ENCODE measurements at regions not wholly inside any gene's neighbourhood (a gene's known extent, or its start where the extent isn't known, plus 50 kb on each side); places are given as distances from the start of the nearest gene placed in this dataset.

GRCh38 chr21:35217504-35218060 is 168.5 kb upstream of the RUNX1 start:
- Histone ChIP-seq H3K4me3 (ENCODE audit: low read length) (no peak overlapping the region), H3K9me3 (replicated peaks; ENCODE audit: control insufficient read depth, low read depth, low read length) (no peaks in the 10 kb centered on the region), H3K4me1 (ENCODE audit: control insufficient read depth, insufficient read depth, low read length) (peaks cover 11% of the 10 kb centered on the region), H3K27ac (ENCODE audit: low read length) (no peak overlapping the region), H3K27me3 (ENCODE audit: control insufficient read depth, insufficient read depth, low read length) (no peaks in the 10 kb centered on the region), H3K36me3 (ENCODE audit: control insufficient read depth, insufficient read depth, low read length) (no peaks in the 10 kb centered on the region)
- DNase-seq, result no peak
- WGBS (ENCODE audit: insufficient coverage), result 86% methylated on average over 1 of the region's 1 CpG

- H3K27me3 ChIP-seq (ENCODE audit: control insufficient read depth, insufficient read depth, low read length), result no peaks in the 10 kb centered on the region
- no peaks in the 10 kb centered on the region for H3K9me3 ChIP-seq (replicated peaks; ENCODE audit: control insufficient read depth, low read depth, low read length)
- DNase-seq, result no peak
- peaks cover 14% of the 10 kb centered on the region for H3K4me1 ChIP-seq (ENCODE audit: control insufficient read depth, insufficient read depth, low read length)
- H3K27ac ChIP-seq (ENCODE audit: low read length), result no peak overlapping the region
- H3K36me3 ChIP-seq (ENCODE audit: control insufficient read depth, insufficient read depth, low read length), result no peaks in the 10 kb centered on the region
- no CpG with 5 or more reads among the region's 1 CpG for WGBS (ENCODE audit: insufficient coverage)
- no peak overlapping the region for H3K4me3 ChIP-seq (ENCODE audit: low read length)
Observed at GRCh38 chr21:35216996-35217395, 167.9 kb upstream of the RUNX1 start.

DNA sequence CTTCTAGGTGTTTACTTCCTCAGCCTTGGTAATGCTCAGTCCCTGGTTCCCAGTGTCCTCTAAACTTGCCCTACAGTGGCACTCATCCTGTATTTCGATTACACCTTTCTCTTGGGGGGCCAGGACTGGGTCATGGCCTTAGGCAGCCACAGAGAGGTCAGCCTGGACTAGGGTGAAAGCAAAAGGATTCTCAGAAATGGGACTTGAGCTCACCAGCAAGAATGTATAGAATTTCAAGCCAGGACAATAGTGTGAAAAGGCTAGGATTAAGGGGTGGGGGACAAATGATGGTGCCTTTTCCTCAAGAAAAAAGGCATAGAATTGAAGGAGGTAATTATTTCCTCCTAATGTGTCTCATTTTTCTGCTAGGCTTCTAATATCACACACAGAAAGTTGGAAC is 166.8 kb upstream of the RUNX1 start:
- WGBS (ENCODE audit: insufficient coverage), result no CpG with 5 or more reads among the region's 1 CpG

GRCh38 chr21:35212393-35213127 is 163.5 kb upstream of the RUNX1 start:
- H3K4me1 ChIP-seq (ENCODE audit: control insufficient read depth, insufficient read depth, low read length), result peaks cover 33% of the 10 kb centered on the region
- 20% methylated on average over 1 of the region's 3 CpGs for WGBS (ENCODE audit: insufficient coverage)

More for the DNA sequence above, 166.8 kb upstream of the RUNX1 start:
- Histone ChIP-seq H3K4me3 (ENCODE audit: low read length) (no peak overlapping the region), H3K27ac (ENCODE audit: low read length) (no peak overlapping the region), H3K4me1 (ENCODE audit: control insufficient read depth, insufficient read depth, low read length) (peaks cover 18% of the 10 kb centered on the region), H3K36me3 (ENCODE audit: control insufficient read depth, insufficient read depth, low read length) (no peaks in the 10 kb centered on the region), H3K9me3 (replicated peaks; ENCODE audit: control insufficient read depth, low read depth, low read length) (no peaks in the 10 kb centered on the region), H3K27me3 (ENCODE audit: control insufficient read depth, insufficient read depth, low read length) (no peaks in the 10 kb centered on the region)
- DNase-seq, result no peak

DNA sequence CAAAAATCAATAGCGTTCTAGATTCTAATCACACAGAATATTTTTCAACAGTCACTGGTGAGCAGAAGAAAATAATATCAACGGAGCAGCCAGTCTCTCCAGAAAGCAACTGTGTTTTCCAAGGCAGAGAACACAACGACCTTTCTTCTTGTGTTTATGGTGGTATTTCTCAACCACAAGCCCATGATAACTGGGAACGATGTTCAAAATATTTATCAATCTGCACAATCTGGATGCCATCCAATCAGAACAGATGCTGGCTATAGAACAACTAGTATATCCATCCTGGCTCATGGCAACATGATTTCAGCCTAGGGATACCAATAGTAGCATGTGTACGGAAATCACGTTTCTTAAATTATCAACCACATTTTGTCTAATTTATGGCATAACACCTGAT is 162.7 kb upstream of the RUNX1 start:
- no peak overlapping the region for H3K4me3 ChIP-seq (ENCODE audit: low read length)
- no CpG with 5 or more reads among the region's 6 CpGs for WGBS (ENCODE audit: insufficient coverage)
- no peaks in the 10 kb centered on the region for H3K36me3 ChIP-seq (ENCODE audit: control insufficient read depth, insufficient read depth, low read length)
- H3K27me3 ChIP-seq (ENCODE audit: control insufficient read depth, insufficient read depth, low read length), result no peaks in the 10 kb centered on the region
- DNase-seq, result peak; percentile 29
- peaks cover 39% of the 10 kb centered on the region for H3K4me1 ChIP-seq (ENCODE audit: control insufficient read depth, insufficient read depth, low read length)
- H3K27ac ChIP-seq (ENCODE audit: low read length), result peak overlapping the region; percentile 79
- no peaks in the 10 kb centered on the region for H3K9me3 ChIP-seq (replicated peaks; ENCODE audit: control insufficient read depth, low read depth, low read length)

More at GRCh38 chr21:35212393-35213127, 163.5 kb upstream of the RUNX1 start:
- H3K36me3 ChIP-seq (ENCODE audit: control insufficient read depth, insufficient read depth, low read length), result no peaks in the 10 kb centered on the region
- H3K9me3 ChIP-seq (replicated peaks; ENCODE audit: control insufficient read depth, low read depth, low read length), result no peaks in the 10 kb centered on the region
- no peaks in the 10 kb centered on the region for H3K27me3 ChIP-seq (ENCODE audit: control insufficient read depth, insufficient read depth, low read length)
- no peak overlapping the region for H3K4me3 ChIP-seq (ENCODE audit: low read length)
- peak; percentile 43 for DNase-seq
- H3K27ac ChIP-seq (ENCODE audit: low read length), result peak overlapping the region; percentile 79

DNA sequence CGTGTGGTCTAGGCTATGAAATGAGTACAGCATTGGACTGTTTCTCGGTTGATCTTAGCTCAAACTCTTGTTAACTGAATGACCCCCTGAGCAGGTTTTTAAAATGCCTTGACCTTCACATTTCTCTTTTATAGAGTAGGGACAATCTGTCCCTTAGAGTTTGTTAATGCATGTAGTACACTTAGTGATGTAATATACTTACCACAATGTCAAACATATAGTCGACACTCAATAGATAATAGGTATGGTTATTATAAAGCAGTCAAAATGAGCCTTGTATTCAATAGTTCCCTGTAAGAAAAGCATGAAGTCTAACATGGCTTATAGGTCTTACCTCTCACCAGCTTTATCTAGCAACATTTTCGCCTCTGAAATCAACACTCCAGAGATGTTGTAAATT is 161.0 kb upstream of the RUNX1 start:
- no peaks in the 10 kb centered on the region for H3K27me3 ChIP-seq (ENCODE audit: control insufficient read depth, insufficient read depth, low read length)
- WGBS (ENCODE audit: insufficient coverage), result 73% methylated on average over 3 of the region's 4 CpGs
- no peaks in the 10 kb centered on the region for H3K36me3 ChIP-seq (ENCODE audit: control insufficient read depth, insufficient read depth, low read length)
- H3K9me3 ChIP-seq (replicated peaks; ENCODE audit: control insufficient read depth, low read depth, low read length), result no peaks in the 10 kb centered on the region
- peaks cover 51% of the 10 kb centered on the region for H3K4me1 ChIP-seq (ENCODE audit: control insufficient read depth, insufficient read depth, low read length)
- no peak overlapping the region for H3K27ac ChIP-seq (ENCODE audit: low read length)
- no peak overlapping the region for H3K4me3 ChIP-seq (ENCODE audit: low read length)
- DNase-seq, result no peak

- H3K27me3 ChIP-seq (ENCODE audit: control insufficient read depth, insufficient read depth, low read length), result no peaks in the 10 kb centered on the region
- peak; percentile 46 for DNase-seq
- 70% methylated on average over 2 of the region's 7 CpGs for WGBS (ENCODE audit: insufficient coverage)
- H3K4me3 ChIP-seq (ENCODE audit: low read length), result no peak overlapping the region
- H3K4me1 ChIP-seq (ENCODE audit: control insufficient read depth, insufficient read depth, low read length), result peaks cover 53% of the 10 kb centered on the region
- H3K27ac ChIP-seq (ENCODE audit: low read length), result peak overlapping the region; percentile 45
- no peaks in the 10 kb centered on the region for H3K36me3 ChIP-seq (ENCODE audit: control insufficient read depth, insufficient read depth, low read length)
- H3K9me3 ChIP-seq (replicated peaks; ENCODE audit: control insufficient read depth, low read depth, low read length), result no peaks in the 10 kb centered on the region
Observed at GRCh38 chr21:35208810-35209517, 159.9 kb upstream of the RUNX1 start.

- Histone ChIP-seq H3K4me3 (ENCODE audit: low read length) (no peak overlapping the region), H3K4me1 (ENCODE audit: control insufficient read depth, insufficient read depth, low read length) (peaks cover 57% of the 10 kb centered on the region), H3K9me3 (replicated peaks; ENCODE audit: control insufficient read depth, low read depth, low read length) (no peaks in the 10 kb centered on the region), H3K27me3 (ENCODE audit: control insufficient read depth, insufficient read depth, low read length) (no peaks in the 10 kb centered on the region), H3K27ac (ENCODE audit: low read length) (no peak overlapping the region), H3K36me3 (ENCODE audit: control insufficient read depth, insufficient read depth, low read length) (no peaks in the 10 kb centered on the region)
- peak; percentile 59 for DNase-seq
- no CpG with 5 or more reads among the region's 10 CpGs for whole genome bisulfite sequencing (ENCODE audit: insufficient coverage)
Observed at GRCh38 chr21:35208104-35208503, 159.0 kb upstream of the RUNX1 start.

- H3K36me3 ChIP-seq (ENCODE audit: control insufficient read depth, insufficient read depth, low read length), result no peaks in the 10 kb centered on the region
- H3K9me3 ChIP-seq (replicated peaks; ENCODE audit: control insufficient read depth, low read depth, low read length), result no peaks in the 10 kb centered on the region
- H3K4me1 ChIP-seq (ENCODE audit: control insufficient read depth, insufficient read depth, low read length), result peaks cover 49% of the 10 kb centered on the region
- H3K4me3 ChIP-seq (ENCODE audit: low read length), result no peak overlapping the region
- H3K27ac ChIP-seq (ENCODE audit: low read length), result no peak overlapping the region
- DNase-seq, result no peak
- no peaks in the 10 kb centered on the region for H3K27me3 ChIP-seq (ENCODE audit: control insufficient read depth, insufficient read depth, low read length)
- 91% methylated on average over 6 of the region's 9 CpGs for WGBS (ENCODE audit: insufficient coverage)
Observed at GRCh38 chr21:35207322-35207721, 158.2 kb upstream of the RUNX1 start.
